ENCODE measurements at regions not wholly inside any gene's neighbourhood (a gene's known extent, or its start where the extent isn't known, plus 50 kb on each side); places are given as distances from the start of the nearest gene placed in this dataset.

- no peaks in the 10 kb centered on the region for H3K4me1 Mint-ChIP-seq (ENCODE audit: low read depth)
- H3K27ac Mint-ChIP-seq, result no peak overlapping the region
- no peaks in the 10 kb centered on the region for H3K9me3 Mint-ChIP-seq
- H3K27me3 Mint-ChIP-seq, result peaks cover 22% of the 10 kb centered on the region
- H3K36me3 Mint-ChIP-seq (ENCODE audit: low read depth), result no peaks in the 10 kb centered on the region
- no peak overlapping the region for H3K4me3 Mint-ChIP-seq
- intact Hi-C loops (cut with micrococcal nuclease), result no loop called here
Measured at GRCh38 chr2:239566162-239566994, 165.6 kb upstream of the HDAC4 start.

- Mint-ChIP-seq H3K4me1 (ENCODE audit: low read depth) (no peaks in the 10 kb centered on the region), H3K27ac (no peak overlapping the region), H3K27me3 (peaks cover 13% of the 10 kb centered on the region), H3K9me3 (no peaks in the 10 kb centered on the region), H3K36me3 (ENCODE audit: low read depth) (no peaks in the 10 kb centered on the region), H3K4me3 (no peak overlapping the region)
- intact Hi-C loops (cut with micrococcal nuclease), result no loop called here
Measured at GRCh38 chr2:239564587-239564986, 163.8 kb upstream of the HDAC4 start.

- Mint-ChIP-seq H3K36me3 (ENCODE audit: low read depth) (no peaks in the 10 kb centered on the region), H3K27ac (no peak overlapping the region), H3K9me3 (no peaks in the 10 kb centered on the region), H3K4me1 (ENCODE audit: low read depth) (no peaks in the 10 kb centered on the region), H3K27me3 (peaks cover 13% of the 10 kb centered on the region), H3K4me3 (no peak overlapping the region)
- intact Hi-C loops (cut with micrococcal nuclease), result no loop called here
Measured at GRCh38 chr2:239563561-239563960, 162.7 kb upstream of the HDAC4 start.

- Mint-ChIP-seq H3K9me3 (no peaks in the 10 kb centered on the region), H3K4me3 (no peak overlapping the region), H3K36me3 (ENCODE audit: low read depth) (no peaks in the 10 kb centered on the region), H3K27me3 (peaks cover 11% of the 10 kb centered on the region), H3K27ac (no peak overlapping the region), H3K4me1 (ENCODE audit: low read depth) (no peaks in the 10 kb centered on the region)
- intact Hi-C loops (cut with micrococcal nuclease), result no loop called here
Measured at GRCh38 chr2:239561446-239562001, 160.7 kb upstream of the HDAC4 start.

GRCh38 chr2:239559417-239560261 lies 158.8 kb upstream of the HDAC4 start:
- intact Hi-C loops (cut with micrococcal nuclease), result no loop called here
- Mint-ChIP-seq H3K27ac (no peak overlapping the region), H3K9me3 (no peaks in the 10 kb centered on the region), H3K27me3 (peaks cover 11% of the 10 kb centered on the region), H3K36me3 (ENCODE audit: low read depth) (no peaks in the 10 kb centered on the region), H3K4me1 (ENCODE audit: low read depth) (peaks cover 10% of the 10 kb centered on the region), H3K4me3 (no peak overlapping the region)

GRCh38 chr2:239558661-239559060 lies 157.8 kb upstream of the HDAC4 start:
- H3K36me3 Mint-ChIP-seq (ENCODE audit: low read depth), result no peaks in the 10 kb centered on the region
- intact Hi-C loops (cut with micrococcal nuclease), result no loop called here

GRCh38 chr2:239557516-239557915 lies 156.7 kb upstream of the HDAC4 start:
- Mint-ChIP-seq H3K9me3 (no peaks in the 10 kb centered on the region), H3K27ac (no peak overlapping the region), H3K4me1 (ENCODE audit: low read depth) (peaks cover 18% of the 10 kb centered on the region), H3K27me3 (peaks cover 6% of the 10 kb centered on the region), H3K36me3 (ENCODE audit: low read depth) (no peaks in the 10 kb centered on the region), H3K4me3 (no peak overlapping the region)
- intact Hi-C loops (cut with micrococcal nuclease), result no loop called here

More at GRCh38 chr2:239558661-239559060, 157.8 kb upstream of the HDAC4 start:
- no peak overlapping the region for H3K27ac Mint-ChIP-seq
- no peaks in the 10 kb centered on the region for H3K9me3 Mint-ChIP-seq
- H3K27me3 Mint-ChIP-seq, result peaks cover 9% of the 10 kb centered on the region
- peaks cover 10% of the 10 kb centered on the region for H3K4me1 Mint-ChIP-seq (ENCODE audit: low read depth)
- H3K4me3 Mint-ChIP-seq, result no peak overlapping the region

GRCh38 chr2:239555571-239555905 lies 154.7 kb upstream of the HDAC4 start:
- H3K4me3 Mint-ChIP-seq, result no peak overlapping the region
- peaks cover 18% of the 10 kb centered on the region for H3K4me1 Mint-ChIP-seq (ENCODE audit: low read depth)
- H3K27me3 Mint-ChIP-seq, result peaks cover 6% of the 10 kb centered on the region
- no peaks in the 10 kb centered on the region for H3K9me3 Mint-ChIP-seq
- no peak overlapping the region for H3K27ac Mint-ChIP-seq
- H3K36me3 Mint-ChIP-seq (ENCODE audit: low read depth), result no peaks in the 10 kb centered on the region
- intact Hi-C loops (cut with micrococcal nuclease), result no loop called here

- peaks cover 18% of the 10 kb centered on the region for H3K4me1 Mint-ChIP-seq (ENCODE audit: low read depth)
- H3K27me3 Mint-ChIP-seq, result peaks cover 6% of the 10 kb centered on the region
- H3K27ac Mint-ChIP-seq, result no peak overlapping the region
- intact Hi-C loops (cut with micrococcal nuclease), result no loop called here
- H3K4me3 Mint-ChIP-seq, result no peak overlapping the region
- H3K9me3 Mint-ChIP-seq, result no peaks in the 10 kb centered on the region
- H3K36me3 Mint-ChIP-seq (ENCODE audit: low read depth), result no peaks in the 10 kb centered on the region
Measured at GRCh38 chr2:239554766-239555570, 154.1 kb upstream of the HDAC4 start.

GRCh38 chr2:239553376-239554000 lies 152.7 kb upstream of the HDAC4 start:
- no peak overlapping the region for H3K4me3 Mint-ChIP-seq
- peaks cover 12% of the 10 kb centered on the region for H3K27me3 Mint-ChIP-seq
- peaks cover 18% of the 10 kb centered on the region for H3K4me1 Mint-ChIP-seq (ENCODE audit: low read depth)
- intact Hi-C loops (cut with micrococcal nuclease), result no loop called here
- no peaks in the 10 kb centered on the region for H3K36me3 Mint-ChIP-seq (ENCODE audit: low read depth)
- H3K27ac Mint-ChIP-seq, result no peak overlapping the region
- no peaks in the 10 kb centered on the region for H3K9me3 Mint-ChIP-seq

- Mint-ChIP-seq H3K36me3 (ENCODE audit: low read depth) (no peaks in the 10 kb centered on the region), H3K9me3 (no peaks in the 10 kb centered on the region), H3K4me1 (ENCODE audit: low read depth) (peaks cover 18% of the 10 kb centered on the region), H3K27ac (no peak overlapping the region), H3K4me3 (no peak overlapping the region), H3K27me3 (peaks cover 16% of the 10 kb centered on the region)
- intact Hi-C loops (cut with micrococcal nuclease), result no loop called here
Measured at GRCh38 chr2:239552213-239552926, 151.6 kb upstream of the HDAC4 start.

- H3K27ac Mint-ChIP-seq, result no peak overlapping the region
- peaks cover 18% of the 10 kb centered on the region for H3K27me3 Mint-ChIP-seq
- H3K9me3 Mint-ChIP-seq, result no peaks in the 10 kb centered on the region
- intact Hi-C loops (cut with micrococcal nuclease), result no loop called here
- H3K4me3 Mint-ChIP-seq, result no peak overlapping the region
- peaks cover 18% of the 10 kb centered on the region for H3K4me1 Mint-ChIP-seq (ENCODE audit: low read depth)
- no peaks in the 10 kb centered on the region for H3K36me3 Mint-ChIP-seq (ENCODE audit: low read depth)
Measured at GRCh38 chr2:239551206-239551605, 150.4 kb upstream of the HDAC4 start.

GRCh38 chr2:239550357-239550756 lies 149.5 kb upstream of the HDAC4 start:
- intact Hi-C loops (cut with micrococcal nuclease), result no loop called here
- H3K4me3 Mint-ChIP-seq, result no peak overlapping the region
- peaks cover 26% of the 10 kb centered on the region for H3K27me3 Mint-ChIP-seq
- H3K36me3 Mint-ChIP-seq (ENCODE audit: low read depth), result no peaks in the 10 kb centered on the region
- H3K4me1 Mint-ChIP-seq (ENCODE audit: low read depth), result peaks cover 18% of the 10 kb centered on the region
- no peak overlapping the region for H3K27ac Mint-ChIP-seq
- no peaks in the 10 kb centered on the region for H3K9me3 Mint-ChIP-seq

Data from dendritic cell treated with granulocyte-macrophage colony-stimulating factor and Interleukin-4, amounts not matched to agents 40 ng/mL and 50 ng/mL, for 4 days (primary cell).